Breast epithelium (tissue), 4 donors: ENCODE measurements at regions not wholly inside any gene's neighbourhood (a gene's known extent, or its start where the extent isn't known, plus 50 kb on each side); places are given as distances from the start of the nearest gene placed in this dataset.
"Not testable (repeated sequence)": the region's sequence is repeated elsewhere in the genome, so short reads cannot be mapped to it uniquely, and the experiment has no call there.

ENCODE experiments used
- DNase-seq, 2 donors: peaks; one replicate each; pipeline ENCODE4 v3.0.0-alpha.2; 2019; ENCODE audit warnings: low spot score in 2 of 2
- H3K27ac ChIP-seq, 2 donors: fragments of 200-600 bp; sonication (generic) in 1 of 2; one replicate each; pipeline ENCODE4 v1.5.1; 2016 to 2019; ENCODE audit warnings: mild to moderate bottlenecking in 1 of 2
- H3K27me3 ChIP-seq, 2 donors: fragments of 200-600 bp; sonication (generic) in 1 of 2; one replicate each; pipeline versions ENCODE4 v1.5.1 to v1.6.0; 2017 to 2019; ENCODE audit warnings: control low read depth in 1 of 2, mild to moderate bottlenecking in 1 of 2
- H3K36me3 ChIP-seq: fragments of 200-600 bp; one replicate; pipeline ENCODE4 v1.5.1; 2019
- H3K4me1 ChIP-seq, 2 donors: fragments of 200-600 bp; sonication (generic); one replicate each; pipeline ENCODE4 v1.5.1; 2016 to 2019; ENCODE audit warnings: control low read depth in 1 of 2
- H3K4me3 ChIP-seq, 3 donors: fragments of 200-600 bp; sonication (generic); 1 replicate in 2 of 3; 2 replicates in 1 of 3; pipeline ENCODE4 v1.5.1; 2016 to 2019; ENCODE audit warnings: mild to moderate bottlenecking in 3 of 3, moderate library complexity in 2 of 3
- H3K9me3 ChIP-seq, 2 donors: fragments of 200-600 bp; sonication (generic) in 1 of 2; one replicate each; pipeline ENCODE4 v1.5.1; 2016 to 2019; ENCODE audit warnings: control low read depth in 1 of 2
- CTCF ChIP-seq, 3 donors: fragments of 450-650 bp; IDR thresholded peaks; one replicate each; pipeline ENCODE4 v1.5.1; 2016 to 2017; ENCODE audit warnings: antibody characterized with exemption in 3 of 3, mild to moderate bottlenecking in 3 of 3, moderate library complexity in 3 of 3
- POLR2A ChIP-seq: fragments of 450-650 bp; IDR thresholded peaks from one replicate; pipeline ENCODE4 v1.6.1; 2016; ENCODE audit warnings: antibody characterized with exemption, mild to moderate bottlenecking, moderate library complexity
- POLR2AphosphoS5 ChIP-seq, 3 donors: sonication (generic); formaldehyde crosslinking; IDR thresholded peaks; one replicate each; pipeline ENCODE4 v1.6.1; 2017; ENCODE audit warnings: antibody characterized with exemption in 3 of 3
- intact Hi-C: fragments of 100-400 bp; cut with DNase I; formaldehyde crosslinking; loops from one replicate; pipeline ENCODE4 v1.15.1; 2023; ENCODE audit warnings: low total_unique reads

GRCh38 chr7:53607961-53608360, 572.5 kb downstream of the POM121L12 start:
- Histone ChIP-seq H3K36me3 (no peaks in the 10 kb centered on the region), H3K9me3 (no peaks in the 10 kb centered on the region), H3K4me1 (no peaks in the 10 kb centered on the region), H3K27me3 (no peaks in the 10 kb centered on the region), H3K4me3 (no peak overlapping the region), H3K27ac (no peak overlapping the region)
- no peak for TF ChIP-seq POLR2AphosphoS5 (IDR thresholded peaks at IDR 0.05)
- TF ChIP-seq POLR2A, result no peak
- no peak for TF ChIP-seq CTCF (IDR thresholded peaks at IDR 0.05)
- no peak for DNase-seq
- intact Hi-C loops, result no loop called here

GRCh38 chr7:53609185-53609584, 573.8 kb downstream of the POM121L12 start:
- Histone ChIP-seq H3K27ac (no peak overlapping the region), H3K4me3 (no peak overlapping the region), H3K9me3 (no peaks in the 10 kb centered on the region), H3K4me1 (no peaks in the 10 kb centered on the region), H3K36me3 (no peaks in the 10 kb centered on the region), H3K27me3 (no peaks in the 10 kb centered on the region)
- DNase-seq, result no peak
- intact Hi-C loops, result no loop called here
- TF ChIP-seq POLR2A, result no peak
- no peak for TF ChIP-seq CTCF (IDR thresholded peaks at IDR 0.05)
- no peak for TF ChIP-seq POLR2AphosphoS5 (IDR thresholded peaks at IDR 0.05)

GRCh38 chr7:53611043-53611442, 575.6 kb downstream of the POM121L12 start:
- no peaks in the 10 kb centered on the region for H3K36me3 ChIP-seq
- no peak for TF ChIP-seq POLR2AphosphoS5 (IDR thresholded peaks at IDR 0.05)
- no peak for TF ChIP-seq CTCF (IDR thresholded peaks at IDR 0.05)
- TF ChIP-seq POLR2A, result no peak
- H3K4me3 ChIP-seq, result no peak overlapping the region
- H3K9me3 ChIP-seq, result no peaks in the 10 kb centered on the region
- no peak overlapping the region for H3K27ac ChIP-seq
- H3K4me1 ChIP-seq, result no peaks in the 10 kb centered on the region
- H3K27me3 ChIP-seq, result no peaks in the 10 kb centered on the region
- intact Hi-C loops, result no loop called here
- no peak for DNase-seq

GRCh38 chr7:53624356-53624755, 588.9 kb downstream of the POM121L12 start:
- DNase-seq, result no peak
- Histone ChIP-seq H3K27me3 (no peaks in the 10 kb centered on the region), H3K9me3 (no peaks in the 10 kb centered on the region), H3K27ac (no peak overlapping the region), H3K36me3 (no peaks in the 10 kb centered on the region), H3K4me1 (no peaks in the 10 kb centered on the region), H3K4me3 (no peak overlapping the region)
- TF ChIP-seq POLR2A, result no peak
- no peak for TF ChIP-seq POLR2AphosphoS5 (IDR thresholded peaks at IDR 0.05)
- no peak for TF ChIP-seq CTCF (IDR thresholded peaks at IDR 0.05)
- intact Hi-C loops, result no loop called here

GRCh38 chr7:53628775-53629174, 593.3 kb downstream of the POM121L12 start:
- no peaks in the 10 kb centered on the region for H3K27me3 ChIP-seq
- no peak for TF ChIP-seq POLR2A
- TF ChIP-seq CTCF (IDR thresholded peaks at IDR 0.05), result no peak
- TF ChIP-seq POLR2AphosphoS5 (IDR thresholded peaks at IDR 0.05), result no peak
- H3K9me3 ChIP-seq, result peaks cover 5% of the 10 kb centered on the region in 2 donors
- H3K27ac ChIP-seq, result no peak overlapping the region
- intact Hi-C loops, result no loop called here
- H3K4me1 ChIP-seq, result no peaks in the 10 kb centered on the region
- no peaks in the 10 kb centered on the region for H3K36me3 ChIP-seq
- no peak overlapping the region for H3K4me3 ChIP-seq
- DNase-seq, result no peak

- H3K27me3 ChIP-seq, H3K27ac ChIP-seq, intact Hi-C loops, H3K4me3 ChIP-seq, H3K36me3 ChIP-seq, DNase-seq, H3K4me1 ChIP-seq: not testable (repeated sequence)
- H3K9me3 ChIP-seq, result peaks cover 10 to 16% of the 10 kb centered on the region in 2 donors
These were observed 599.8 kb downstream of the POM121L12 start for GRCh38 chr7:53635251-53635650.
